B cell (primary cell): ENCODE measurements at regions not wholly inside any gene's neighbourhood (a gene's known extent, or its start where the extent isn't known, plus 50 kb on each side); places are given as distances from the start of the nearest gene placed in this dataset.

Experiments used
- ATAC-seq: fragments of 200-7000 bp; cut with Tn5 transposase; one replicate; pipeline ENCODE4 v1.10.0; 2021; ENCODE audit warnings: low read depth, mild to moderate bottlenecking, moderate number of reproducible peaks, moderate library complexity
- CTCF ChIA-PET: fragments of 350-600 bp; sonication (Branson Sonifier 250); formaldehyde crosslinking; loops from one replicate; lab custom pipeline; 2021; ENCODE audit warnings: antibody characterized with exemption, inconsistent platforms; lab: Charles Lee
- POLR2A ChIA-PET: fragments of 350-600 bp; sonication (Branson Sonifier 250); formaldehyde crosslinking; loops from one replicate; lab custom pipeline; 2021; ENCODE audit warnings: antibody characterized with exemption; lab: Charles Lee
- DNase-seq: peaks from one replicate; pipeline ENCODE4 v3.0.0; 2013
- H2AFZ ChIP-seq: 2 replicates; pipeline ENCODE4 v1.6.1; 2012; ENCODE audit warnings: mild to moderate bottlenecking, low read depth, low read length; ENCODE audit not compliant: insufficient read depth, poor library complexity, severe bottlenecking
- H3K27ac ChIP-seq, 2 donors: 1 replicate in 1 of 2; 2 replicates in 1 of 2; pipeline ENCODE4 v1.5.1; 2012 to 2013; ENCODE audit warnings: low read length in 2 of 2, mild to moderate bottlenecking in 2 of 2, moderate library complexity in 1 of 2
- H3K27me3 ChIP-seq, 4 experiments: fragments of 200-600 bp in 1 of 4; sonication (generic) in 1 of 4; replicated peaks in 1 of 4; 1 replicate in 2 of 4; 2 replicates in 2 of 4; pipeline versions ENCODE4 v1.6.1 to v1.7.0; 2013 to 2016; ENCODE audit warnings: low read length in 3 of 4, mild to moderate bottlenecking in 2 of 4, mixed read lengths in 1 of 4, moderate library complexity in 1 of 4; ENCODE audit not compliant: insufficient read depth in 4 of 4, control insufficient read depth in 3 of 4; ENCODE audit errors: control extremely low read depth in 1 of 4
- H3K36me3 ChIP-seq, 2 experiments: replicated peaks in 1 of 2; 1 replicate in 1 of 2; 2 replicates in 1 of 2; pipeline versions ENCODE4 v1.6.1 to v1.7.1; 2013; ENCODE audit warnings: low read length in 1 of 2; ENCODE audit not compliant: insufficient read depth in 2 of 2, control insufficient read depth in 1 of 2; ENCODE audit errors: control extremely low read depth in 1 of 2, extremely low read depth in 1 of 2
- H3K4me1 ChIP-seq, 2 donors: fragments of 200-600 bp in 1 of 2; sonication (generic) in 1 of 2; 1 replicate in 1 of 2; 2 replicates in 1 of 2; pipeline versions ENCODE4 v1.5.1 to v1.6.1; 2013 to 2017; ENCODE audit warnings: low read length in 2 of 2; ENCODE audit not compliant: control insufficient read depth in 2 of 2, insufficient read depth in 2 of 2
- H3K4me2 ChIP-seq: replicated peaks from 2 replicates; pipeline ENCODE3; 2012; ENCODE audit warnings: mild to moderate bottlenecking, low read depth, low read length; ENCODE audit not compliant: poor library complexity, severe bottlenecking
- H3K4me3 ChIP-seq, 5 experiments: fragments of 200-600 bp in 1 of 5; sonication (generic) in 1 of 5; 1 replicate in 3 of 5; 2 replicates in 2 of 5; pipeline versions ENCODE4 v1.5.1 to v1.7.0; 2011 to 2016; ENCODE audit warnings: low read length in 4 of 5, mild to moderate bottlenecking in 4 of 5, low read depth in 2 of 5, control low read depth in 1 of 5, moderate library complexity in 1 of 5; ENCODE audit not compliant: insufficient read depth in 1 of 5; ENCODE audit errors: control extremely low read depth in 1 of 5, extremely low read depth in 1 of 5
- H3K79me2 ChIP-seq: fragments of 200-600 bp; sonication (generic); one replicate; pipeline ENCODE4 v1.6.0; 2016; ENCODE audit warnings: low read length; ENCODE audit not compliant: control insufficient read depth, insufficient read depth
- H3K9ac ChIP-seq: fragments of 200-600 bp; sonication (generic); 2 replicates; pipeline ENCODE4 v1.6.1; 2017; ENCODE audit warnings: mild to moderate bottlenecking, low read length, moderate library complexity
- H3K9me3 ChIP-seq, 3 donors: one replicate each; pipeline versions ENCODE4 v1.6.1 to v1.7.1; 2013; ENCODE audit warnings: low read length in 2 of 3; ENCODE audit not compliant: control insufficient read depth in 2 of 3, insufficient read depth in 1 of 3; ENCODE audit errors: control extremely low read depth in 1 of 3
- H4K20me1 ChIP-seq: 2 replicates; pipeline ENCODE4 v1.6.0; 2012; ENCODE audit warnings: mild to moderate bottlenecking, low read length; ENCODE audit not compliant: insufficient read depth, control insufficient read depth, poor library complexity, severe bottlenecking
- H3K27ac Mint-ChIP-seq: one replicate; pipeline ENCODE4 v1.8.0; 2021; ENCODE audit warnings: mixed read lengths
- H3K27me3 Mint-ChIP-seq: one replicate; pipeline ENCODE4 v1.8.0; 2021; ENCODE audit warnings: mixed read lengths
- H3K4me1 Mint-ChIP-seq: one replicate; pipeline ENCODE4 v1.8.0; 2021; ENCODE audit warnings: mixed read lengths
- H3K4me3 Mint-ChIP-seq: one replicate; pipeline ENCODE4 v1.8.0; 2021; ENCODE audit warnings: mixed read lengths
- H3K9me3 Mint-ChIP-seq: one replicate; pipeline ENCODE4 v1.8.0; 2022; ENCODE audit warnings: mixed read lengths; ENCODE audit not compliant: insufficient read depth
- CTCF ChIP-seq: fragments of 200-600 bp; IDR thresholded peaks from one replicate; pipeline ENCODE4 v1.8.0; 2022; ENCODE audit warnings: antibody characterized with exemption, mild to moderate bottlenecking
- EZH2 ChIP-seq: IDR thresholded peaks from 2 replicates; pipeline ENCODE4 v1.6.1; 2012; ENCODE audit warnings: borderline replicate concordance, low read depth, mild to moderate bottlenecking, moderate library complexity, low read length; ENCODE audit not compliant: insufficient read depth, poor library complexity, severe bottlenecking
- WGBS: methylation state at CpG from one replicate; pipeline ENCODE4 v1.1.5; 2013; ENCODE audit warnings: missing lambda C conversion rate; ENCODE audit not compliant: insufficient coverage; 5-methylcytosine and 5-hydroxymethylcytosine counted together
- intact Hi-C: fragments of 100-400 bp; cut with micrococcal nuclease; formaldehyde crosslinking; loops from one replicate; pipeline ENCODE4 v1.10.0; 2022

DNA sequence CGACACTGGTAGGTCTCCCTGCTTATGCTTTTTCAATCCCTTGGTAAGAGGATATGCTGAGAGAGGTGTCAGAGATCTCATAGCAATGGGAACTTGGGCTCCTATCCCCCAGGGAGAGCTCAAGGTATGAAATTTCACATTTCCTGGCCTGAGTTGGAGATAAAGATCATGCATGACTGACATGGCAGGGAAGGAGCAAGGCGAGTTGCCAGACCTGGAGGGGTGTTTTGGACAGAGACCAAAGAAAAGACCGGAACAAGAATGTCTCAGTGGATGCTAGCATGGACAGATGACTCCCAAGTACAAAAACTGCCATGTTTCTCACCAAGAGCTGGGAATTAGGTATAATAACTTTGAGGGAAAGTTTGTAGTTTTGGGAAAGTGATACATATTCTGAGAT lies 334.1 kb upstream of the B3GALT2 start:
- 89% methylated on average over 2 of the region's 3 CpGs for WGBS
- Mint-ChIP-seq H3K27ac (no peak overlapping the region), H3K4me3 (no peak overlapping the region), H3K27me3 (peaks cover 3% of the 10 kb centered on the region), H3K4me1 (no peaks in the 10 kb centered on the region), H3K9me3 (no peaks in the 10 kb centered on the region)
- H3K27ac ChIP-seq: no peak overlapping the region
- H3K4me2 ChIP-seq: no peak overlapping the region
- H2AFZ ChIP-seq: no peak overlapping the region
- no peak for TF ChIP-seq CTCF
- TF ChIP-seq EZH2: no peak
- no peak overlapping the region for H3K9ac ChIP-seq
- no peaks in the 10 kb centered on the region for H3K27me3 ChIP-seq
- no peaks in the 10 kb centered on the region for H3K79me2 ChIP-seq
- POLR2A ChIA-PET: no interaction called here
- no peaks in the 10 kb centered on the region for H4K20me1 ChIP-seq
- CTCF ChIA-PET: no interaction called here
- no peak for ATAC-seq
- H3K4me1 ChIP-seq: no peaks in the 10 kb centered on the region
- intact Hi-C loops: no loop called here
- no peak for DNase-seq
- H3K9me3 ChIP-seq: peaks cover 0 to 3% (median 0%) of the 10 kb centered on the region in 3 donors
- H3K36me3 ChIP-seq: no peaks in the 10 kb centered on the region
- no peak overlapping the region for H3K4me3 ChIP-seq

- H3K4me3 ChIP-seq: no peak overlapping the region
- no peaks in the 10 kb centered on the region for H3K36me3 ChIP-seq
- ChIA-PET CTCF (no interaction called here), POLR2A (no interaction called here)
- intact Hi-C loops: no loop called here
- H3K27ac ChIP-seq: no peak overlapping the region
- WGBS: no CpG with 5 or more reads among the region's 5 CpGs
- H2AFZ ChIP-seq: no peak overlapping the region
- DNase-seq (no peak), ATAC-seq (no peak)
- no peaks in the 10 kb centered on the region for H3K79me2 ChIP-seq
- H3K4me1 ChIP-seq: no peaks in the 10 kb centered on the region
- H3K9me3 ChIP-seq: peaks cover 0 to 3% (median 0%) of the 10 kb centered on the region in 3 donors
- no peaks in the 10 kb centered on the region for H4K20me1 ChIP-seq
- H3K27me3 ChIP-seq: no peaks in the 10 kb centered on the region
- H3K9me3 Mint-ChIP-seq: no peaks in the 10 kb centered on the region
- no peak overlapping the region for H3K9ac ChIP-seq
- no peak overlapping the region for H3K27ac Mint-ChIP-seq
- peaks cover 3% of the 10 kb centered on the region for H3K27me3 Mint-ChIP-seq
- H3K4me1 Mint-ChIP-seq: no peaks in the 10 kb centered on the region
- H3K4me3 Mint-ChIP-seq: no peak overlapping the region
- TF ChIP-seq CTCF: no peak
- no peak for TF ChIP-seq EZH2
- no peak overlapping the region for H3K4me2 ChIP-seq
Observed at GRCh38 chr1:193519922-193520321, 333.5 kb upstream of the B3GALT2 start.
